H1 (cell line): ENCODE measurements at regions not wholly inside any gene's neighbourhood (a gene's known extent, or its start where the extent isn't known, plus 50 kb on each side); places are given as distances from the start of the nearest gene placed in this dataset.

Experiments used
- CTCF ChIA-PET: fragments of 300-600 bp; sonication (Branson Sonifier 250); formaldehyde crosslinking; loops from one replicate; lab custom pipeline; 2021; ENCODE audit not compliant: partially characterized antibody; lab: Charles Lee
- POLR2A ChIA-PET: fragments of 300-600 bp; sonication (Branson Sonifier 250); formaldehyde crosslinking; loops from one replicate; lab custom pipeline; 2021; ENCODE audit warnings: inconsistent platforms; ENCODE audit not compliant: partially characterized antibody; lab: Charles Lee
- DNase-seq, 2 experiments: peaks; one replicate each; pipeline versions ENCODE4 v3.0.0 to v3.0.0-alpha.2; 2010 to 2022; ENCODE audit warnings: low spot score in 2 of 2, low read depth in 1 of 2, mixed read lengths in 1 of 2
- FAIRE-seq: peaks from 2 replicates; lab custom pipeline; 2011; peaks lifted over from hg19 to GRCh38; lab: Jason Lieb, UNC
- H2AFZ ChIP-seq: 2 replicates; pipeline ENCODE4 v1.8.1; 2012; ENCODE audit warnings: low read length, inconsistent platforms
- H2AK5ac ChIP-seq: 2 replicates; pipeline ENCODE4 v1.6.1; 2013; ENCODE audit warnings: low read depth, low read length
- H2BK120ac ChIP-seq: replicated peaks from 2 replicates; pipeline ENCODE3; 2013; ENCODE audit warnings: low read depth, low read length, inconsistent platforms
- H2BK12ac ChIP-seq: 2 replicates; pipeline ENCODE4 v1.6.1; 2013; ENCODE audit warnings: low read depth, low read length
- H2BK15ac ChIP-seq: 2 replicates; pipeline ENCODE4 v1.6.1; 2013; ENCODE audit warnings: low read length
- H2BK20ac ChIP-seq: 2 replicates; pipeline ENCODE4 v1.6.1; 2013; ENCODE audit warnings: low read length
- H2BK5ac ChIP-seq: 2 replicates; pipeline ENCODE4 v1.6.1; 2013; ENCODE audit warnings: low read depth, low read length
- H3K14ac ChIP-seq: 2 replicates; pipeline ENCODE4 v1.6.1; 2013; ENCODE audit warnings: inconsistent platforms; ENCODE audit not compliant: insufficient read length
- H3K18ac ChIP-seq: 2 replicates; pipeline ENCODE4 v1.6.1; 2013; ENCODE audit warnings: low read length; ENCODE audit errors: extremely low read depth
- H3K23ac ChIP-seq: 2 replicates; pipeline ENCODE4 v1.6.1; 2013; ENCODE audit warnings: inconsistent platforms; ENCODE audit not compliant: insufficient read length
- H3K23me2 ChIP-seq: 2 replicates; pipeline ENCODE4 v1.6.1; 2013; ENCODE audit warnings: low read depth, low read length
- H3K27ac ChIP-seq: 2 replicates; pipeline ENCODE4 v1.6.1; 2011; ENCODE audit warnings: low read depth, low read length, inconsistent platforms
- H3K27me3 ChIP-seq, 4 experiments: replicated peaks in 1 of 4; 1 replicate in 1 of 4; 2 replicates in 3 of 4; pipeline versions ENCODE4 v1.6.1 to v1.8.1; 2011 to 2013; ENCODE audit warnings: low read length in 3 of 4, mild to moderate bottlenecking in 3 of 4, inconsistent platforms in 2 of 4, mixed read lengths in 2 of 4, moderate library complexity in 1 of 4; ENCODE audit not compliant: control insufficient read depth in 3 of 4, insufficient read depth in 3 of 4; ENCODE audit errors: extremely low read depth in 1 of 4
- H3K36me3 ChIP-seq, 4 experiments: 2 replicates each; pipeline versions ENCODE4 v1.6.1 to v1.8.1; 2011 to 2013; ENCODE audit warnings: mild to moderate bottlenecking in 4 of 4, low read length in 3 of 4, moderate library complexity in 2 of 4, control low read depth in 1 of 4, inconsistent platforms in 1 of 4; ENCODE audit not compliant: insufficient read depth in 4 of 4, control insufficient read depth in 2 of 4
- H3K4ac ChIP-seq: replicated peaks from 2 replicates; pipeline ENCODE3; 2013; ENCODE audit warnings: low read length, low read depth, mixed read lengths, inconsistent platforms; ENCODE audit not compliant: insufficient read length
- H3K4me1 ChIP-seq, 4 experiments: replicated peaks in 1 of 4; 1 replicate in 1 of 4; 2 replicates in 3 of 4; pipeline versions ENCODE4 v1.6.1 to v1.8.1; 2011 to 2013; ENCODE audit warnings: low read length in 3 of 4, inconsistent platforms in 2 of 4, mixed read lengths in 1 of 4; ENCODE audit not compliant: insufficient read depth in 4 of 4, control insufficient read depth in 3 of 4
- H3K4me2 ChIP-seq, 2 experiments: 2 replicates each; pipeline versions ENCODE4 v1.6.1 to v1.8.1; 2011 to 2013; ENCODE audit warnings: low read depth in 2 of 2, low read length in 2 of 2, control low read depth in 1 of 2, inconsistent platforms in 1 of 2, mild to moderate bottlenecking in 1 of 2; ENCODE audit not compliant: insufficient read depth in 1 of 2
- H3K4me3 ChIP-seq, 4 experiments: fragments of 200-600, 300-600 bp in 1 of 4; sonication (generic), shearing (Covaris generic), sonication (Bioruptor Twin) in 1 of 4; 2 replicates each; pipeline versions ENCODE4 v1.5.1 to v1.8.1; 2011 to 2016; ENCODE audit warnings: low read length in 4 of 4, low read depth in 3 of 4, control low read depth in 2 of 4, inconsistent platforms in 2 of 4, mild to moderate bottlenecking in 2 of 4, mixed read lengths in 1 of 4, moderate library complexity in 1 of 4; ENCODE audit not compliant: insufficient read depth in 2 of 4; ENCODE audit errors: extremely low read depth in 1 of 4
- H3K56ac ChIP-seq: replicated peaks from 2 replicates; pipeline ENCODE3; 2013; ENCODE audit warnings: low read depth, mild to moderate bottlenecking, mixed read lengths, low read length, inconsistent platforms; ENCODE audit not compliant: insufficient read length
- H3K79me1 ChIP-seq: 2 replicates; pipeline ENCODE4 v1.6.1; 2013; ENCODE audit warnings: low read depth, low read length, control low read depth
- H3K79me2 ChIP-seq, 2 experiments: 2 replicates each; pipeline versions ENCODE4 v1.6.1 to v1.8.1; 2012 to 2013; ENCODE audit warnings: low read length in 2 of 2, mild to moderate bottlenecking in 2 of 2, inconsistent platforms in 1 of 2; ENCODE audit not compliant: insufficient read depth in 2 of 2, control insufficient read depth in 1 of 2
- H3K9ac ChIP-seq, 4 experiments: replicated peaks in 1 of 4; 1 replicate in 1 of 4; 2 replicates in 3 of 4; pipeline versions ENCODE4 v1.6.1 to v1.8.1; 2011 to 2013; ENCODE audit warnings: low read depth in 3 of 4, low read length in 3 of 4, control low read depth in 2 of 4, mild to moderate bottlenecking in 2 of 4, moderate library complexity in 2 of 4, inconsistent platforms in 1 of 4; ENCODE audit errors: extremely low read depth in 1 of 4
- H3K9me3 ChIP-seq, 2 experiments: 2 replicates each; pipeline versions ENCODE4 v1.6.1 to v1.8.1; 2012 to 2013; ENCODE audit warnings: mild to moderate bottlenecking in 2 of 2, moderate library complexity in 2 of 2, control low read depth in 1 of 2, inconsistent platforms in 1 of 2, low read depth in 1 of 2, low read length in 1 of 2, mixed read lengths in 1 of 2; ENCODE audit not compliant: insufficient read depth in 2 of 2
- H4K20me1 ChIP-seq, 2 experiments: replicated peaks in 1 of 2; 2 replicates each; pipeline versions ENCODE3 to v1.8.1; 2011 to 2013; ENCODE audit warnings: inconsistent platforms in 2 of 2, low read length in 2 of 2, mild to moderate bottlenecking in 1 of 2; ENCODE audit not compliant: insufficient read depth in 2 of 2, control insufficient read depth in 1 of 2
- H4K5ac ChIP-seq: 2 replicates; pipeline ENCODE4 v1.6.1; 2013; ENCODE audit warnings: low read length, low read depth, mixed read lengths, inconsistent platforms; ENCODE audit not compliant: insufficient read length
- H4K8ac ChIP-seq: 2 replicates; pipeline ENCODE4 v1.8.0; 2013; ENCODE audit warnings: mild to moderate bottlenecking, moderate library complexity, low read length, inconsistent platforms; ENCODE audit not compliant: insufficient read depth; ENCODE audit errors: extremely low read depth
- H4K91ac ChIP-seq: replicated peaks from 2 replicates; pipeline ENCODE3; 2013; ENCODE audit warnings: low read length, mixed read lengths, inconsistent platforms; ENCODE audit not compliant: insufficient read length
- RBBP5 ChIP-seq: IDR thresholded peaks from 2 replicates; pipeline ENCODE4 v1.7.1; 2012; ENCODE audit warnings: low read depth, mild to moderate bottlenecking, inconsistent platforms, low read length, moderate library complexity, borderline replicate concordance
- WGBS, 2 experiments: shearing (Covaris generic) in 1 of 2; methylation state at CpG; one replicate each; pipeline versions ENCODE4 v1.1.6 to v1.1.7; 2013 to 2015; ENCODE audit warnings: low lambda C conversion rate in 2 of 2, mixed read lengths in 2 of 2, inconsistent platforms in 1 of 2, low coverage in 1 of 2, missing lambda C conversion rate in 1 of 2; ENCODE audit not compliant: insufficient replicate concordance in 2 of 2, insufficient coverage in 1 of 2, insufficient read length in 1 of 2; ENCODE audit errors: extremely low coverage in 1 of 2, missing lambda C conversion rate in 1 of 2; 5-methylcytosine and 5-hydroxymethylcytosine counted together

GRCh38 chr14:98966475-98967162, 305.4 kb downstream of the BCL11B start:
- no peak overlapping the region for H3K4me2 ChIP-seq
- 85% methylated on average over 6 of the region's 6 CpGs; no CpG with 5 or more reads in 1 of the 2 experiments for WGBS, 2 experiments

More at GRCh38 chr14:98966475-98967162, 305.4 kb downstream of the BCL11B start:
- Histone ChIP-seq H4K20me1 (no peaks in the 10 kb centered on the region), H2BK5ac (no peak overlapping the region), H2BK15ac (no peak overlapping the region), H3K9ac (no peak overlapping the region), H4K91ac (no peak overlapping the region), H3K79me2 (no peaks in the 10 kb centered on the region), H3K79me1 (no peaks in the 10 kb centered on the region), H3K4ac (no peak overlapping the region), H2BK12ac (no peak overlapping the region), H2AFZ (no peak overlapping the region), H3K9me3 (peaks cover 0 to 3% of the 10 kb centered on the region in 2 experiments; a peak in 1 of 4 replicates), H3K4me1 (peaks cover 0 to 2% (median 0%) of the 10 kb centered on the region in 4 experiments; a peak in 1 of 7 replicates), H2BK120ac (no peak overlapping the region), H4K8ac (no peak overlapping the region), H2AK5ac (no peak overlapping the region), H3K14ac (no peak overlapping the region), H3K27me3 (no peaks in the 10 kb centered on the region; a peak in 1 of 7 replicates), H2BK20ac (no peak overlapping the region), H3K23ac (no peak overlapping the region), H3K56ac (no peak overlapping the region), H3K23me2 (no peaks in the 10 kb centered on the region), H3K4me3 (no peak overlapping the region)
- DNase-seq, result no peak
- POLR2A ChIA-PET, result no interaction called here
- CTCF ChIA-PET, result interaction anchor here (1.4 kb wide), 1 partner anchor 9 kb away, joined by 3 read pairs; no protein-coding TSS in a partner anchor
- TF ChIP-seq RBBP5, result no peak
- TF ChIP-seq, all 59 proteins: peak for 0
- Histone ChIP-seq H3K18ac (no peak overlapping the region), H4K5ac (no peak overlapping the region), H3K36me3 (no peaks in the 10 kb centered on the region), H3K27ac (no peak overlapping the region)
- no peak for FAIRE-seq
